Small intestine (tissue), 7 donors: ENCODE measurements at regions not wholly inside any gene's neighbourhood (a gene's known extent, or its start where the extent isn't known, plus 50 kb on each side); places are given as distances from the start of the nearest gene placed in this dataset.
A peak's percentile ranks its signal among the peaks of the same experiment; 100 is the strongest.

Source experiments
- DNase-seq, 2 donors: peaks; one replicate each; pipeline versions ENCODE4 v3.0.0 to v3.0.0-alpha.2; 2013
- FAIRE-seq: peaks from 2 replicates; lab custom pipeline; 2012; peaks lifted over from hg19 to GRCh38; lab: Jason Lieb, UNC
- H3K27ac ChIP-seq, 3 donors: one replicate each; pipeline ENCODE4 v1.5.1; 2013; ENCODE audit warnings: low read length in 2 of 3, mild to moderate bottlenecking in 2 of 3, control low read depth in 1 of 3, inconsistent platforms in 1 of 3, low read depth in 1 of 3, moderate library complexity in 1 of 3
- H3K27me3 ChIP-seq, 3 donors: one replicate each; pipeline ENCODE4 v1.6.1; 2013; ENCODE audit warnings: low read length in 3 of 3, inconsistent platforms in 1 of 3; ENCODE audit not compliant: control insufficient read depth in 3 of 3, insufficient read depth in 3 of 3
- H3K36me3 ChIP-seq, 3 donors: one replicate each; pipeline ENCODE4 v1.6.1; 2013; ENCODE audit warnings: low read length in 3 of 3, inconsistent platforms in 1 of 3, low read depth in 1 of 3, mild to moderate bottlenecking in 1 of 3, moderate library complexity in 1 of 3; ENCODE audit not compliant: control insufficient read depth in 3 of 3, insufficient read depth in 2 of 3
- H3K4me1 ChIP-seq, 3 donors: one replicate each; pipeline ENCODE4 v1.6.1; 2013; ENCODE audit warnings: low read length in 2 of 3, inconsistent platforms in 1 of 3, low read depth in 1 of 3, mild to moderate bottlenecking in 1 of 3, moderate library complexity in 1 of 3; ENCODE audit not compliant: control insufficient read depth in 3 of 3, insufficient read depth in 2 of 3
- H3K4me3 ChIP-seq, 3 donors: one replicate each; pipeline ENCODE4 v1.5.1; 2013; ENCODE audit warnings: low read length in 3 of 3, control low read depth in 1 of 3, inconsistent platforms in 1 of 3, low read depth in 1 of 3, mild to moderate bottlenecking in 1 of 3, moderate library complexity in 1 of 3
- H3K9me3 ChIP-seq, 2 donors: one replicate each; pipeline ENCODE4 v1.6.1; 2013; ENCODE audit warnings: low read depth in 1 of 2, low read length in 1 of 2; ENCODE audit not compliant: control insufficient read depth in 2 of 2, insufficient read depth in 1 of 2
- WGBS, 3 donors: extraction: QIAGEN DNeasy Blood & Tissue Kit; methylation state at CpG; one replicate each; pipeline ENCODE4 v1.1.7; 2013; 5-methylcytosine and 5-hydroxymethylcytosine counted together
- donor health status: healthy with polysubstance abuse.
- donor health status: control.
- donor health status: control.
- donor health status: Bipolar disorder and iron deficiency.
- donor health status: healthy.

DNA sequence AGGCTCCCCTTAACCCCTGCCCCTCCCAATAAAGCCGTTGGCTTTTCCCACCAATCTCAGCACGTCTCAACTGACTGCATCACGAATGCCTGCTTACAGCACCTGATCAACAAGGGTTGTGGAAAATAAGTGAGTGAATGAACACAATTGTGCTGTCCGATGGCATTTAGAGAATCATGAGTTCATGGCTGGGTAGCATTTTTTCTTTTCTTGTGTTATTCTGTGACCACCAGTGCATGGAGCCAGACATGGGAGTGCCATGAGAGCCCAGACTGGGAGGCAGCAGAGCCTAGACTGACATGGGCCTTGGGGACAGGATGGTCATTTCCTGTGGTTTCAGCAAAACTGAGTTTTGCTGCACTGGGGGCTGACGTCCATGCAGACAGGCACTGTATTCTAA is 254.1 kb upstream of the IGFBP3 start:
- Histone ChIP-seq H3K27me3 (no peaks in the 10 kb centered on the region), H3K36me3 (no peaks in the 10 kb centered on the region), H3K4me1 (no peaks in the 10 kb centered on the region), H3K4me3 (no peak overlapping the region), H3K27ac (no peak overlapping the region), H3K9me3 (no peaks in the 10 kb centered on the region)
- WGBS, 3 donors, result 72 to 84% (median 74%) methylated on average over 5 of the region's 5 CpGs
- DNase-seq, result no peak
- FAIRE-seq, result no peak

DNA sequence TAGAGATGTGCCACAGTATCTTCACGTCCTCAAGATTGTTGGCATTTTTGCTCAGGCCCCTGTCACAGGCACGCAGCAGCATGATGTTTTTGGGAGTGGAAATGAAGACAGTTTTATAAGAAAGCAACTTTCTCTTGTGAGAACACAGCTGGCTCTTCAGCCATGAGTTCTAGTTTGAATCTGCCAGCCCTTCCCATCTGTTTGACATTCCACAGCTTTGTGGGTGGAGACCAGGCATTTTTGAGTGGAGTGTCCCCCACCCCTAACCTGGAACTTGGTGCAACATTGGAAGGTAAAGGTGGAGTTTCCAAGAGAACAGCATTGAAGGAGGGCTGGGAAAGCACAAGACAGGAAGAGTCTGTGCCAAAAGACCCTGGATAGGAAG is 253.1 kb upstream of the IGFBP3 start:
- Histone ChIP-seq H3K27ac (no peak overlapping the region), H3K36me3 (no peaks in the 10 kb centered on the region), H3K4me1 (no peaks in the 10 kb centered on the region), H3K9me3 (no peaks in the 10 kb centered on the region), H3K27me3 (no peaks in the 10 kb centered on the region), H3K4me3 (no peak overlapping the region)
- no peak for FAIRE-seq
- WGBS, 3 donors, result 53 to 90% (median 85%) methylated on average over 2 of the region's 2 CpGs
- no peak for DNase-seq

DNA sequence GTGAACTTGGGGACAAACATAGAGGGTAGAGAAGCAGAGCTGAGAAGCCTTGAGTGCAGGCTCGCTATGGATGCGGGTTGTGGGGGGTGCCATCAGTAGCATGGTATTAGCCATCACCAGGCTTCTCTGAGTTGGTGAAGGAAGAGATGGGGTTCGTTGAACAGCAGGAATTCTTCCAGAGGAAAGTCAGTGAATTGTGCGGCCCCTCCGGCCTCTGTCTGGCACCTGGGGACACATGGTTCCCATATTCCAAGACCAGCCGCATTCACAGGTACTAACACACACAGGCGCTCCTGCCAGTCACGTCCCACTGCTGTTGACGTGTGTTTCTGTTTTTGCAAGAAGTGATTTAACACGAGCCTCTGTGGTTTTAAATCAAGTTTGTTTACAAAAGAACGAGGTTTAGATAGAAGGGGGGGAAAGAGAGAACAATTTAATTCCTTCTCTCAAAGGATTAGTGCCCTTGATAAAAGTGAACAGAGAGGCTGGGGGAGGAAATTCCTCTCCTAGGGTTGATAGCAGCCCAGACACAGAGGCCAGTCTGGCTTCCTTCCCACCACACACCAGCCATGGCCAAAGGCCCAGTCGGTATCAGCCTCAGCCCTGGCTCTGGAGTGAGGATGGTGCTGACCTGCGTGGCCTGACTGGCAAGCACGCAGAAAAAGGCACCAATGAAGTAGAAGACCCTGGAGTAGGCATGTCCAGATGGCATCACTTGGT is 252.6 kb upstream of the IGFBP3 start:
- Histone ChIP-seq H3K9me3 (no peaks in the 10 kb centered on the region), H3K4me3 (no peak overlapping the region), H3K27me3 (no peaks in the 10 kb centered on the region), H3K27ac (no peak overlapping the region), H3K4me1 (no peaks in the 10 kb centered on the region), H3K36me3 (no peaks in the 10 kb centered on the region)
- DNase-seq (no peak), FAIRE-seq (no peak)
- WGBS, 3 donors, result 62 to 81% (median 72%) methylated on average over 14 of the region's 14 CpGs

DNA sequence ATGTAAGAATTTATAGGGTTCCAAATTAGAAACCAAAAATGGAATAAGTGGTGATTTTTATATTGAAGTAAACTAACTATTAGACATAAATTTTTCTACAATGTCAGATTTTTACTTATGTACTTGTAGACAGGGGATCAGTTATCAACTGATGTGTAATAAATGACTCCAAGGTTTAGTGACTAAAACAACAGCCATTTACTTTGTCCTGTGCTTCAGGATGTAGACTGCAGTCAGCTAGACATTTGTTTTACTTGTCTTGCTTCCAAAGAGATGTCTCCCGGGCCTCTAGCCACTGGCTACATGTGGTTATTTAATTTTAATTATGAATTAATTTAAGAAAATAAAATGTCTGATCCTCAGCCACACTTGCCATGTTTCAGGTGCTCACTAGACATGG is 249.7 kb upstream of the IGFBP3 start:
- no peak for FAIRE-seq

DNA sequence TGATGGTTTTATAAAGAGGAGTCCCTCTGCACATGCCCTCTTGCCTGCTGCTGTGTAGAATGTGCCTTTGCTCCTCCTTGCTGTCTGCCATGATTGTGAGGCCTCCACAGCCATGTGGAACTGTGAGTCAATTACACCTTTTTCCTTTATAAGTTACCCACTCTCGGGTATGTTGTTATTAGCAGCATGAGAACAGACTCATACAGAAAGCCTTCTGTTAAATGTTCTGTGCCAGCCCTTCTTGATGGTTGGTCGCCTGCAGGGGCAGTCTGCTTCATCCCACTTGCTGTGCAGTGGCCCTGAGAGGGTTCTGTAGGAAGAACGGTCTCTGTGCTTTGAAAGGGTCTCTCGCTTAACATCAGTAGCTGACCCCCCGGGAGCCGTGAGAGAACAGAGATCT is 248.9 kb upstream of the IGFBP3 start:
- Histone ChIP-seq H3K4me1 (no peaks in the 10 kb centered on the region), H3K9me3 (no peaks in the 10 kb centered on the region), H3K27ac (no peak overlapping the region), H3K27me3 (no peaks in the 10 kb centered on the region), H3K4me3 (no peak overlapping the region), H3K36me3 (no peaks in the 10 kb centered on the region)
- 88 to 93% (median 91%) methylated on average over 6 of the region's 6 CpGs for WGBS, 3 donors
- DNase-seq (no peak), FAIRE-seq (no peak)

More for the DNA sequence above, 249.7 kb upstream of the IGFBP3 start:
- Histone ChIP-seq H3K4me1 (no peaks in the 10 kb centered on the region), H3K27ac (no peak overlapping the region), H3K27me3 (no peaks in the 10 kb centered on the region), H3K36me3 (no peaks in the 10 kb centered on the region), H3K4me3 (no peak overlapping the region), H3K9me3 (no peaks in the 10 kb centered on the region)
- WGBS, 3 donors, result 61 to 75% (median 68%) methylated on average over 1 of the region's 1 CpG
- no peak for DNase-seq

DNA sequence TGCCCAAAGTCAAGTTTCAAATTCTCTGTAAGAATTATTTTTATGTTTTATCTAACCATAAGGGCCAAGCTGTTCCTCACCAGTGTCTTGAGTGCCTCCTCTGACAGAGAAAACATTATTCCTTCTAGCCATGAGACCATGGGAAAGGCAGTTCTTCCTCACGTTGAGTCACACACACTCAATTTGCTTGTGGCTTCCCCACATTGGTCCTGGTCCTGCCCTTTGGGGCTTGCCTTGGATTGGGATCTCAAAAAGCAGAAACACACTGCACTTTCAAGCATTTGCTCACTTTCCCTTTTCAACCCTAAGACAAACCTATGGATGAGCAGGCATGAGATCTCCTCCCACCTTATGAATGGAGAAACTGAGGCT is 248.3 kb upstream of the IGFBP3 start:
- Histone ChIP-seq H3K36me3 (no peaks in the 10 kb centered on the region), H3K27me3 (no peaks in the 10 kb centered on the region), H3K4me1 (no peaks in the 10 kb centered on the region), H3K4me3 (no peak overlapping the region), H3K27ac (peak overlapping the region in 1 of 3 donors; percentile 32), H3K9me3 (no peaks in the 10 kb centered on the region)
- no peak for DNase-seq
- 64 to 81% (median 75%) methylated on average over 1 of the region's 1 CpG for WGBS, 3 donors
- FAIRE-seq, result no peak

DNA sequence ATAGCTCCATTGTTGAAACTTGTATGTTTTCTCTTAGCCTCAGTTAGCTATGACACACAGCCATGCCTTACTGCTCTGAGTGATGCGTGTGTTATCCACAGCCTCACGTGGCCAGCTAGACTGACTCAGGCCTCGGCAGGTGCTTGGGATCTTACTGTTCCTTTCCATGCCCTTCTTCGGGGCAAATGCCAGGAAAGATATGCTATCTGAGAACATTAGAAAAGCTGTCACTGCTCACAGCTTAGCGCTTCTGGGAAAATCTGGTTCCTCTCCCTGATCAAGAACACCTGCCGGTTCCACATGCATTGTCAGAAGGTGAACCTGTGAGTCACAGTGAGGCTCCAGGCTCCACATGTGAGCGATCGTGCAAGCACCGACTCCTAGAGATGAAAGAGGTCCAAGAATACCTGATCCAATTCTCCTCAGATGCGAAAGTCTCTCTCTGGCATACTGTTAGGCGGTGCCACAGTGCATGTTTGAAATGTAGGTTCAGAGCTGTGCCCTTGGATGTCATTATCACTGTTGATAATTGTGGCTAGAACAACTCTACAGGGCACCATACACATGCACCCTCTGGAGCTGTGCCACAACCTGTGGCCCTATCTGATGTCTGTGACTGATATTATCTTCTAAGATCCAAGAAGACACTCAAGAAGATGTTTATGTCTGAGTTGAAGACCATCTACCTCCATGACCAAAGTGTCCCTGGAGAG is 247.8 kb upstream of the IGFBP3 start:
- Histone ChIP-seq H3K36me3 (no peaks in the 10 kb centered on the region), H3K4me1 (no peaks in the 10 kb centered on the region), H3K27ac (peak overlapping the region in 1 of 3 donors; percentile 32), H3K4me3 (no peak overlapping the region), H3K27me3 (no peaks in the 10 kb centered on the region), H3K9me3 (no peaks in the 10 kb centered on the region)
- WGBS, 3 donors, result 21 to 75% (median 41%) methylated on average over 11 of the region's 11 CpGs
- FAIRE-seq (no peak), DNase-seq (peak in 1 of 2 donors; percentile 74)

DNA sequence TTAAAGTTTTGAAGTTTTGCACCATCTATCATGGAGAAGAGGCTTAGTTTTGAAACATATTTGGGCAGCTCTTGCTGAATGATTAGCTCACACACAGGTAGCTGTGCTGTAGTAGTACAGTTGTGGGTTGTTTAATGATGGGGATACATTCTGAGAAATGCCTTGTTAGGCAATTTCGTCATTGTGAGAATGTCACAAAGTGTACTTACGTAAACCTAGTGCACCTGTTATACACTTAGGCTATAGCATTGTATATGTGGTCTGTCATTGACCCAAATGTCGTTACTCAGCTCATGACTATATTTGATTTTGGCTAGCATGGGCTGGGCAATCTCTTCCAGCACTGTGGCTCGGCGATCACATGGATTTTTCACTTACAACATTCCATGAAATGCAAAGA is 247.2 kb upstream of the IGFBP3 start:
- no peaks in the 10 kb centered on the region for H3K4me1 ChIP-seq
- WGBS, 3 donors, result 73 to 86% (median 74%) methylated on average over 5 of the region's 5 CpGs
- H3K27me3 ChIP-seq, result no peaks in the 10 kb centered on the region
- no peaks in the 10 kb centered on the region for H3K36me3 ChIP-seq
- H3K27ac ChIP-seq, result peak overlapping the region in 1 of 3 donors; percentile 50
- no peak for FAIRE-seq
- H3K9me3 ChIP-seq, result no peaks in the 10 kb centered on the region
- H3K4me3 ChIP-seq, result no peak overlapping the region
- DNase-seq, result no peak
